ENCODE measurements at regions not wholly inside any gene's neighbourhood (a gene's known extent, or its start where the extent isn't known, plus 50 kb on each side); places are given as distances from the start of the nearest gene placed in this dataset.
"Not testable (repeated sequence)": the region's sequence is repeated elsewhere in the genome, so short reads cannot be mapped to it uniquely, and the experiment has no call there.

DNA sequence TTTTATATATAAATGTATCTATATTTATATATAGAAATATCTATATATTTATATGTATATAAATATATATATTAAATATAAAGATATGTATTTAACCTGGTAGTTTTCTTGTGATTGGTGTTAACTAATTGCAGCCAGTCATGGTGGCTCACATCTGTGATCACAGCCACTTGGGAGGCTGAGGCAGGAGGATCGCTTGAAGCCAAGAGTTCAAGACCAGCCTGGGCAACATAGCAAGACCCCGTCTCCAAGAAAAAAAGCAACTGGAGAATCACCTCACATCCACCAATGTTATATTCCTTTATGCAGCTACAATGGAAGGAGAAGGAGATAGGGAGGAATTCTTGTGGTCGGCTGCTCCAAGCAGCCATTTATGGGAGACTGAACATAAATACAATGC is 224.9 kb downstream of the BAMBI start:
- DNase-seq: no peak

DNA sequence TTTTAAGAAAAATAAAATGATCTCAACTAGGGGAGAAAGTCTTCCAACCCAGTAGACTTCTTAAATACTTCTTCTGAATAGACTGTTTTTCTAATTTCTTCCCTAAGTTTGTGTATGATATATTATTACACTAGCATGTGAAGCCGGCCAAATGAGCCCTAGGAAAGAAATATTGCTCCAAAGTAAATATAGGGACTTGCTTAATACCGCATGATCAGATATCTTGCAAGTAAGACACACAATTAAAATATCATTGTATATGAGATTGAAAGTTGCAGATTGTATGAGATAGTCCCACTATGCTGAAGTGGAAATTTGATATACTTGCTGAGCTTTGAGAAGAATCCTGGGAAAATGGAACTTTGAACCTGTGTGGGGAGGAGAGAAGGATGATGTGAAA is 225.7 kb downstream of the BAMBI start:
- DNase-seq: no peak

DNA sequence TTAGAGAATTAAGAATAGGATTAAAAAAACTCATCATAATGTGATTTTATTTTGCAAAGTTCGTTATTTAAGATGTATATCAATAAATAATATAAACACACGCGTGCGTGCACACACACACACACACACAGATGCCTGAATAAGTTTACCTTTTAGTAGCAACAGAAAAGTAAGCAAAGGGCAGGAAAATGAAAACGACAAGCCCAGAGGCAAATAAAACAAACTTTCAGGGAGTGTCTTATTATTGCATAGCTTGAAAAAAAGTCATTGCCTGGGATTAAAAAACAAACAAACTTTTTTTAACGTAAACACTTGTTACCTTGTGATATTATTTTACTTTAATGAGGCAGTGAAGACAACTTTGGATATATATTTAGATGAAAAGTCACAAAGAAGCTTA is 226.4 kb downstream of the BAMBI start:
- DNase-seq: no peak

DNA sequence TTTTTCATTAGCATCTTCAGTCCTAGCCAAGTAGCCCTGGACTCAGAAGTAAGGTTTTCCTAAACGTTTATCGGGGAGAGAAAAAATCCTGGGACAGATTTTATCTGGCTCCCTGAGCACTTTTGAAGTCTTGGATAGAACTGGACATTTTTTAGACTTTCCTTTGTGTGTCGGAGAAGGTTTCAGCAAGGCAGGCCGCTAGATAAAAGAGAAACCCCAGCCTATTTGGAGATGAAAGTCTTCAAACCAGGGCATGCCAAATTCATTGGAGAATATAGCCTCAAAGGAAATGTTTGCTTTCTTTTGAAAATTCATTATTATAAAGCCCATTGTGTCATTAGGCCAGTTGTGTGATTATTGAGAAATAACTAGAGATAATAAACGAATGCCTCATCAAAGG is 228.1 kb downstream of the BAMBI start:
- no peak for DNase-seq

DNA sequence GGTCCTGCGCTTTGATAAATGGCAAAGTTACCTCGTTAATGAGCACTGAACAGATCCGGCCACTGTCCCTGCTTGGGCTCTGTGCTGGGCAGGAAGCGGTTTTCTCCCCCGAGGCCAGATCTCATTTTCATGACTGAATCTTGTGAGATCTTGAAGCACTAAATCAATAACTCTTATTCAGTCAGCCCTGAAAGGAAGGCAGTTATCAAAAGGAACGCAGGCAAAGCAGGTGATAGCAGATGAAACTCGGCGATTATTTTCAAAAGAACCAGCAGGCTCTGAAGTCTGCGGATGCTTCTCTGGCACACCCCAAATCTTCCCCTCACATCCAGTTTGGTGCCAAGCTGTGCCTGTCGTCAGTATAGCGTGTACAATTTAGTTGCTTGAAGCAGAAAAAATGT is 228.7 kb downstream of the BAMBI start:
- DNase-seq: no peak

DNA sequence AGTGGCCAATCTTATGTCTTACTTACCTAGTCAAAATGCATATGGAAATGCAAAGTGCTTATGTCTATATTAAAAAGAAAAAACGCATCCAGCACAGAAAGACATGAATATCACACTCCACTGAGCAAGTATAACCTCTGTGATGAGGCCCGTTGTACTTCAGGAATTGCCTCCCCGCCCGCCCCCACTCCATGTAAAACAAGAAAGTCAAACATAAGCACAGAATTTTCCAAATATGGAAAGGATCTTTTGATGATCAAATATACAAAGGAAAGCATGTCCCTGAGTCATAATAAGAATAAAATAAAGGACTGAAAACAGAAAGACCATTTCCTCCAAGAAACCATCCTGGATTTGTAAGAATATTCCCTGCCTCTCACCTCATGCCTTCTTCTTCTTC is 229.1 kb downstream of the BAMBI start:
- no peak for DNase-seq

DNA sequence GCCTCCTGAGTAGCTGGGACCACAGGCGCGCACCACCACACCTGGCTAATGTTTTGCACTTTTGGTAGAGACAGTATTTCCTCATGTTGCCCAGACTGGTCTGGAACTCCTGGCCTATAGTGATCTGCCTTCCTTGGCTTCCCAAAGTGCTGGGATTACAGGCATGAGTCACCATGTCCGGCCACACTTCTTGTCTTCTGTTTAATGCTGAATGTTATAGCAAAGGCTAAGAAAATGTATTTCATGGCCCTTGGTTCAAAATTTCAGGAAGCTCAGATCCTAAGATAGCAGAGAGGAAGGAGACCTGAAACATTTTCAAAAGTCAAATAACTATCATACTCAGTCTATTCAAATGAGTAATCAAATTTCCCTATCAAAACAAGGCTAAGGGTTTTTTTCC is 229.6 kb downstream of the BAMBI start:
- DNase-seq: no peak

DNA sequence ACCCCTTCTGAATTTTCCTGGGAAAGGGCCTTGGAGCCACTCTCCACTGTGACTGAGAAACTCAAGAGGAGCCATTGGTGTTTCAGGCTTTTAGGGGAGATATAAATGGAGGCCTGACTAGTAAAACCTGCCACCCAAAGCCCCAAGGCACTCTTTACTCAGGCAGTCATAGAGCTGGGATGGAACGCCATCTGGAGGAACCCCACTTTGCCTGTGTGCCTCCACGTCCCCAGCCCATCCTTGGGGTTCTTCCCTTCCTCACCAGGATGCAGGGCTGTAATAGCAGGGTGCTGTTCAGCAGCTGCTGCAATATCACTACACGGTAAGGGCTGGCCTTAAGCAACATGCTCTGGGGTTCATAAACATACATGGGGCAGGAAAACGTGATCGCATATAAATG is 232.6 kb downstream of the BAMBI start:
- DNase-seq: no peak

DNA sequence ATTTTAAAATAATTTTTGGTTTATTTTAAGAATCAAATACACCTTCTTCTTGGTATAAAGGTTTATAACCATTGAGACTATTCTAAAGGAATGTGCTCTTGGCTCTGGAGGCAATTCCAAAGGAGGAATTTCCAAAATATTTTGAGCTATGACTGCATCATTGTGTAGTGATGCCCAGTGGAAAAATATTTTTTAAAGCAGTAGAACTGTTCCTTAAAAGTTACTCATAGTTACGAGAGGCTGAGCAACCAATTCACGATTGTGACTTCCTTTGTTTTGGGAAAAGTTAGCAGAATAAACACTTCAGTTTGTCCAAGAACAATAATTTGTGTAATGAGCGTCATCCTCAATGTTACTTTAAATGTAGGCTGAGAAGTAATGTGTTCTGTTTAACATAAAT is 233.6 kb downstream of the BAMBI start:
- no peak for DNase-seq

DNA sequence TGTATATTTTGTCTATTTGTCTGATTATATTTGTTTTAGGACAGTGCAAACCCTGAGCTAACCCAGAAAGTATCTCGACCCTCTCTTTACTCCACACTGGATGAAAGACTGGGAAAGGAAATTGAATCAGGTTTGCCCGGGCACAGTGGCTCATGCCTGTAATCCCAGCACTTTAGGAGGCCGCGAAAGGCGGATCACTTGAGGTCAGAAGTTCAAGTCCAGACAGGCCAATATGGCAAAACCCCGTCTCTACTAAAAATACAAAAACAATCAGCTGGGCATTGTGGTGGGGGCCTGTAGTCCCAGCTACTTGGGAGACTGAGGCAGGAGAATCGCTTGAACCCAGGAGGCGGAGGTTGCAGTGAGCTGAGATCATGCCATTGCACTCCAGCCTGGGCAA is 234.2 kb downstream of the BAMBI start:
- DNase-seq: not testable (repeated sequence)

DNA sequence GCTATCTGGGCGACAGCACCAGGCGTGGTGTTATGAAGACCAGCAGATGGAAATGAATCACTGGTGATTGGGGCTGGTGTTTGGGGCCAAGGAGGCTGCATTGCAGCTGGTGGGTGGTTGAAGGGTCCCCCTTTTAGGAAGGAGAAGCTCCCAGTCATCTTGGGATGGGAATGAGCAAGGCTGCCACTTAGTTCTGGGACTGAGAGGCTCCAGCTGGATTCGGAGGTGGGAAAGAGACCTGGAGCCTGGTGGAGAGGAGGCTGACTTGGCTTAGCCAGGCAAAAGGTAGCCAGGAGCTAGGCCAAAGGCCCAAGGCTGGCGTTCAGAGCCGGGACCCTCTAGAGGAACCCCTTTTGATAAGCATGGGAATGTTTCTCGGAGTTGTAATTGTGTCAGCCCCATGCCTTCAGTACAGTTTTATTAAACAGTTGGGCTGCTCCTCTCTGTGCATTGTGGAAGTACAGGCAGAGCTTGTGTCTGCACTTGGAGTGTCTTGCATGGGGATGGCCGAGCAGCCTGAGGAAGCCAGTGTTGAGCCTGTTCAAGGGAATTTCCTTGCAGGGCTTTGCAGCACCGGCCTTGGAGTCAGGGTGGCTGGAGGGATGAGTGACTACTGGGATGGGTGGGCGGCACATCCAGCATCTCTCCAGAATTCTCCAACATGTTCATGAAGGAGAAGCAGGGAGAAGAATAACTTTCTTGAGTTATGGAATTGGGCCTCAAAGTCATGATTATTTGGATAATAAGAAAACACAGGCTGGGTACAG is 234.9 kb downstream of the BAMBI start:
- no peak for DNase-seq

DNA sequence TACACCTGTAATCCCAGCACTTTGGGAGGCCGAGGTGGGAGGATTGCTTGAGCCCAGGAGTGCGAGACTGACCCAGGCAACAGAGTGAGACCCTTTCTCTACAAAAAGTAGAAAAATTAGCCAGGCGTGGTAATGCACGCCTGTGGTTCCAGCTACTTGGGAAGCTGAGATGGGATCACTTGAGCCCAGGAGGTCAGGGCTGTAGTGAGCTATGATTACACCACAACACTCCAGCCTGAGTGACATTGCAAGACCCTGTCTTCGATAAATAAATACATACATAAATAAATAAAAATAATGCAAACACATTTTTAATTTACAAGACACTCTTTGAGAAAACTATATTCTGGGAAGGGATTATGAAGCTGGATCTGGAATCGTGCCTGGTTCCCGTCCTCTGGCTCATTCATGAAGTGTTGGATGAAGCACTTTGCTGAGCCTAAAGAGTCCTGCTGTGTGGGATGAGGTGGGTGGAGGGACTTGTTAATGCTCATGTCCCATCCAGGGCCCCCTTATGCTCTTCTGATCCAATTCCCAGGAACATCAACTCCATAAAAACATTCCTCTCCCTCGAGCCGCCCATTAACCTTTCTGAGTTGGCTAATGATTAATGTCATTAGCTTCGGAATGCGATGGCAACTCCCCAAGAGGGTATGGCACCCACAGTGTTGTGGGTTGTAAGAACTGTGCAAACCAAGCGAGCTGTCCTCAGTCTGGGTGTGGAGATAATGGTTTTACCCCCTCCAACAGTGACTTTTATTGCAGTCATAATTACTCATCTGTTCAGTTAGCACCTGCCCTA is 236.3 kb downstream of the BAMBI start:
- DNase-seq: no peak

DNA sequence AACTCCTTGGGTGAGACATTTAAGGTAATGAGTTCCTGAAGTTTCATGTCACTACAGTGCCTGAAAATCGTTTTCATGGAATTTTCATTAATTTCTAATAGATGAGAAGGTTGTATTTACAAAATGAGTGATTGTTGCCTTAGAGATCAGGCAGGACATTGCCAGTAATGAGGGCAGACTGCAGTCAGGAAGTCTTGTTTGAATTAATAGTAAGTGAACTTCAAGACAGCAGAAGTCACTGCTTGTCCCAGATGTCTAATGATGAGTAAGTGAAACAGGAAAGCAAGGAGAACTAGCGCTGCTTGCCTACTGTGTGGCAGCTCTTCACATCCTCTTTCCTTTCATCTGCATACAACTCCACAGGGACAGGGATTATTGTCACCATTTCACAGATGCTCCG is 237.4 kb downstream of the BAMBI start:
- DNase-seq: no peak

DNA sequence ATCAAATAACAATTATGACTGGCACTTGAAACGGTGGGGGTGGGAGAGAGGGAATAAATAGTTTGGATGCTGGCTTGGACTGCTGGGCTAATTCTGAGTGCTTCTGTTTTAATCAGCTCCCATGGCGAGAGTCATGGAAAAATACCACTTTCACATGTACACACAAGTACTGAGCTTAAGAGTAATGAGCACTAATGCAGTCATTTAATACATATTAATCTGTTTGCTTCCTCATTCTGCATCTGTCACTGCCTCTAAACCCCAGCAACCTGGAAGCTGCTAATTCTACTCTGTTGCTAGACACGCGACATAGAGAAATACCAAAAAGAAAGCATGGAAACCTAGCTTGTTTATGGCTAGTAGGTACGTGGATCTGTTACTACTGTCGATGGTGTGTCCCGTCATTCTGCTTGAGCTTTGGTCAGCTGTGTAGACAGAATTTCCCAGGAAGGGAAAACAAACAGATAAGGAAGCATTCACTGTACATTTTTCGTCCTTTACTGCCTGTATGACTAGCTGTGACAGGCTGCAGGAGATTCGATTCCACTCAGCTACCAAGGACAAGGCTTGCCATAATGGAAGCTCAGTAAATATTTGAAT is 238.8 kb downstream of the BAMBI start:
- DNase-seq: no peak

DNA sequence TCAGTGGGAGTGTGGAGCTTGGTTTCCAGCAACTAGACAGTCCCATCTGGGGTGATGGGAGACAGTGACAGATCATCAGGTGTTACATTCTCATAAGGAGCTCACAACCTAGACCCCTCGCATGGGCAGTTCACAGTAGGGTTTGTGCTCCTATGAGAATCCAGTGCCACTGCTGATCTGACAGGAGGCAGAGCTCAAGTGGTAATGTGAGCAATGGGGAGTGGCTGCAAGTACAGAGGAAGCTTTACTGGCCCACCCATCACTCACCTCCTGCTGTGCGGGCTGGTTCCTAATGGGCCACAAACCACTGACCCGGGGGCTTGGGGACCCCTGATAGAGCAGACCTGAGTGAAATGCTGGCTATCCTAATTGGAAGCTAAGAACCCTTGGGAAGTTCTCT is 242.8 kb downstream of the BAMBI start:
- no peak for DNase-seq

DNA sequence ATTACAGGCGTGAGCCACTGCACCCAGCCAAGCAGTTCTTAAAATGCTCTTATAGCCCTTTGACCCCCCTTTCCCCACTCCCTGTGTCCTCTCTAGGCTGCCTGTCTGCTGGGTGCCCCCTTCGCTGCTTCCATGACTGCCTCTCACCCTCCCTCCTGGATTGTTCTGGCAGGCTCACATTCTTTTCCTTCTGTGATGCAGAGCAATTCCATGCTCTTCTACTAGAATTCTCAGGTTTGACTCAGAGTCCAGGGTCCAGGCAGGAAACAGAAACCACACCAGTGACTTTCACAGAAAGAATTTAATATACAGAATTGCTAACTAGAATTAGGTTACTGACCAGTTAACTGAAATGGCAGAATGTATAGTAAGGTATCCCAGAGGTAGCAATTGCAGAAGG is 244.8 kb downstream of the BAMBI start:
- no peak for DNase-seq

DNA sequence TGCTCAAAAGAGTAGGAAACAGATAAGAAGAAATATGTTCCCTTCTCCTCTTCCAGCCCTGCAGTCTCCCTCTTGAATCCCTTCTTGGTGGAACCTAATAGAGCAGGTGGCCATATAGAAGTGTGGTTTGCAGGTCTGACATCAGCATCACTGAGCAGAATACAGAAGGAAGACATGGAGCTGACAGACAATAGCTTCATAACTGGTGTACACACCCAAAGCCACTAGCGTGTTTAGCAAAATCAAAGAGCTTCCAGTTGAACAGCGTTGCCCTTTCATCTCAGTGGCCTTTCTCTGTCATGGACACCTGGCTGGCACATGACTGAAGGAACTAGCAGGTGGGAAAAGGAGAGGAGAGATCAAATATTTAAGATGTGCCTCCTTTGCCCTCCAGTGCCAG is 245.5 kb downstream of the BAMBI start:
- no peak for DNase-seq

DNA sequence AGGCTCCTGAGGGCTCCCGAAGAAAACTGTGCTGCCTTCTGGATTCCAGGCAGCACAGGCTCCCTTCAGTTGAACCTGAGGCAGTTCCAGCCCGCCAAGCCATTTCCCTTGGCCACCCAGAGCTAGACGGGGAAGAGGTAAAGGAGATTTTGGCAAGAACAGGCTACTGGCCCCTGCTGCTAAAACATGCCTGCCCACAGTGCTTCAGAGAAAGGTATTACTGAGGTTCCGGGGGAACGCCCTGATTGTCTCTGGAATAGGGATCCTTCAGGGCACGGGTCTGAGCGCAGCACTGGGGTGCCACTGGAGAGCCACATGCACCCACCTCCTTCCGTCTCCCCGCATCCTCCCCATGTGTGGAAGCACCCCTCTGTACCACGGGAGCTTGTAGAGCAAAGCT is 247.4 kb downstream of the BAMBI start:
- DNase-seq: no peak

DNA sequence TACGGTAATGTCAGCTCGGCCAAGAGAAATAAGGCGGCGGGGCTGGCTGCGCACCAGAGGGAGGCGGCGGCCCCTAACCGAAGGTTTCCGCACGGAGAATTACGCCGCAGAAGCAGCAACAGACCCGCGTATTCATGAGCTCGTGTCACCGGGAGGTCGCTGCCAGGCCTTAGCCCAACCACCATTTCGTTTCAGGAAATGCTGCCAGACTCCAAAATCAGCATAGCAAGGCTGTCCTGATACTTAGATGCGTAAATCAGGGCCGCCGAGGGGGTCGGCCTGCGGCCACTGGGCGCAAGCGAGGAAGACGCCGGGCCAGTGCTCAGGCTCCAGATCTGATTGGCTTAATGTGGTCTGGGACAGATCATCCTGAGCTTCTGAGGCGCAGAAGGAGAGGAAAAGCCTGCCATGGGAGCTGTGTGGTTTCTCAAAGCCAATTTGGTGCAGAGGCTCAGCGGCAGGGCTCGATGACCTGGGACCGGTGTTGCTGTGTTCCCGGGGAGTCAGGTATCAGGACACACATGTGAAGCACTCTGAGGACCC is 247.9 kb downstream of the BAMBI start:
- DNase-seq: no peak

DNA sequence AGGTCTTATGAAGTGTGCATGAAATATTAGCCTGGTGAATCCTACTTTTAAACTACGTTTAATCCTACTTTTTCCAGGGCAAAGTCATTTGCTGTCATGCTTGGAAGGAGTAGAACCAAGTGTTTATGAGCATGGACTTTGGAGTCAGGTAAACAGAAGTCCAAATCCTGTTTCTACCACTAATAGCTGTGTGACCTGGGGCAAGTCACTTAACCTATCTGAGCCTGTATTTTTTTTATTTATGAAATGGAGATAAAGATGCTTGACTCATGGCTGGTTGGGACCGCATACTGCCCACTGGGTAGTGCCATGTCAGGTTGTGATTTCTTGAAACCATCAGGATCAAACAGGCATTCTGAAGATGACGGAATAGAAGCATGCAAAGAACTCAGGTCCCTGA is 249.6 kb downstream of the BAMBI start:
- no peak for DNase-seq

DNA sequence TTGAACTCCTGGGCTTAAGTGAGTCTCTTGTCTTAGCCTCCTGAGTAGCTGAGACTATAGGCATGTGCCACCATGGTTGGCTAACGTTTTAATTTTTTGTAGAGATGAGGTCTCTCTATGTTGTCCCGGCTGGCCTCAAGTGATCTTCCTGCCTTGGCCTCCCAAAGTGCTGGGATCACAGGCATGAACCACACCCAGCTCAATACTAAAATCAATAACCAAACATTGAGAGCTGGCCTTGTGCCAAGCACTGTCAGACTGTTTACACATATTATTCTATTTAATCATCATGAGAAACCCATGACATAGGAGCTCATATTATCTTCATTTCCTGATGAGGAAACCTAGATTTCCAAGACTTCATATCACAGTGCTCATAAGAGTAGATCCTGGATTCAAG is 251.2 kb downstream of the BAMBI start:
- DNase-seq: no peak

DNA sequence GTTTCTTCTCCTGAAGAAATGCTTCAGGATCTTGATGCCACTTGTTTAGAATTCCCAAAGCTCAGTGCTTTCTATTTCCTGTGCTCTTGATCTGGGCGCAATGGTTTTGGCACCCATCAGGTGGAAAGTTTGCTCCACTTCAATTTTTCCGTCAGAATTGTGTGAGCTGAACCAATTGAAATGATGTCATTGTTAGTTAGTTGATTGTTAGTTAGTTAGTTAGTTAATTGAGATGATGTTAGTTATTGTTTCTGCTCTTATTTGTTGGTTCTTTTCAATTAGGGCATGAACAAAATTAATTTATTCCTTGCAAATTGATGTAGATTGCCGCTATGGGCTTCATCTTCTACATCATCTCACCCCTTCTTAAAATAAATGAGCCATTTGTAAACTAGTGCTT is 252.6 kb downstream of the BAMBI start:
- DNase-seq: no peak

DNA sequence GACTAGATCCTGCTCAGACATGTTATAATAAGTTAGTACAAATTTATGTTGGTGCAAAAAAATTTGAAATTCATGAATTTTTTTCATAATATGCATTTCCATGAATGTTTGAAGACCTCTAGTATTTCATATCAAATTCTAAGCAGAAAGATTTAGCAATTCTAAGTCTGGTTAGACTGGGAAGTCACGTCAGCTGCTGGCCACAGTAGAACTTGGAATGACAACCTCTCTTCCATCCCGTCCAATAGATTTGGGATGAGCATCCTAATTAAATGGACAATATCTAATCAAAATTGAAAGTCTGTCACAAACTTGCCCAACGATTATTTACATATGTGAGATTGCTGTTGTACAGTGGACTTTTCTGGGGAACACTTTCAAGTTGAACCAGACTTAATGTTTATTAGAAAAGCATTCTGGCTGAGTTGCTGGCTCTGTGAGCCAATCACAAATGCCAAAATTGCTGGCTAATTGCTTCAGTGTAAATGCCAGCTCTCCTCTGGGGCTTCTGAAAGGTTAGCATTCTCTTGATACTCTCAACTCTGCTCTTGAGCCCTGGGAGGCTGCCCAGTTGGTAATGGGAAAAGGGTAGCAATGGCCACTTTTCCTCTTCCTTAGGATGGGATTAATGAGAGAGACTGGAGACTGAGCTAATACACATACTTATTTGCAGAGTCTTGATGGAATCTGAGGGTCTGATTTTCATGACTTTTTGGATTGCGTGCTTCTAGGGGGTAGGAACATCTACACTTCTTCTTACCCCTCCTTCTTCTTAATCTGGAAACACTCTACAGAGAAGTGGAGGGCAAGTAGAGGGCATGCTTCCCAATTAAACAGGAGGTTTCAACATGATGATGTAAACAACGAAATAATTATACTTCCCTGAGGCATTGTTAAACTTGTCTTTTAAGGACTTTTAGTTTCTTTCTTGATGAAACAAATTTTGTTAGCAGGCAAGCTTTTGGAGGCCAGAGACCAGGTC is 253.5 kb downstream of the BAMBI start:
- no peak for DNase-seq
